Caco-2 (cell line): ENCODE measurements at regions not wholly inside any gene's neighbourhood (a gene's known extent, or its start where the extent isn't known, plus 50 kb on each side); places are given as distances from the start of the nearest gene placed in this dataset.

Experiments used
- BruUV-seq: library from RNA; stranded (reverse); fragments of 400-500 nt; replicated peaks from 2 replicates; lab custom pipeline; 2021; lab: Mats Ljungman, UMichigan
- CTCF ChIA-PET: fragments of 300-600 bp; sonication (Branson Sonifier 250); formaldehyde crosslinking; loops from one replicate; lab custom pipeline; 2022; ENCODE audit warnings: antibody characterized with exemption; lab: Charles Lee
- POLR2A ChIA-PET: fragments of 300-600 bp; sonication (Branson Sonifier 250); formaldehyde crosslinking; loops from one replicate; lab custom pipeline; 2022; ENCODE audit warnings: antibody characterized with exemption; lab: Charles Lee
- DNase-seq, 2 experiments: peaks; one replicate each; pipeline versions ENCODE4 v3.0.0 to v3.0.0-alpha.2; 2020 to 2022
- H3K27me3 ChIP-seq: replicated peaks from 2 replicates; pipeline ENCODE4 v1.6.0; 2011; ENCODE audit warnings: low read length; ENCODE audit not compliant: control insufficient read depth, insufficient read depth
- H3K36me3 ChIP-seq: 2 replicates; pipeline ENCODE4 v1.5.1; 2011; ENCODE audit warnings: low read length; ENCODE audit not compliant: control insufficient read depth, insufficient read depth
- H3K4me1 ChIP-seq: fragments of 250-450 bp; sonication (Bioruptor Pico); 2 replicates; pipeline ENCODE4 v1.5.1; 2020; ENCODE audit warnings: mild to moderate bottlenecking
- H3K4me3 ChIP-seq: 2 replicates; pipeline ENCODE4 v1.5.1; 2011; ENCODE audit warnings: low read depth, mild to moderate bottlenecking, control low read depth, low read length
- H3K9me3 ChIP-seq: fragments of 250-450 bp; sonication (Bioruptor Pico); 2 replicates; pipeline ENCODE4 v1.5.1; 2020; ENCODE audit warnings: mild to moderate bottlenecking, moderate library complexity
- H3K27ac Mint-ChIP-seq: one replicate; pipeline ENCODE4 v1.8.0; 2022; ENCODE audit warnings: mixed read lengths; ENCODE audit not compliant: unreplicated experiment
- H3K27me3 Mint-ChIP-seq: one replicate; pipeline ENCODE4 v1.8.0; 2022; ENCODE audit warnings: mixed read lengths; ENCODE audit not compliant: insufficient read depth, unreplicated experiment
- H3K36me3 Mint-ChIP-seq: one replicate; pipeline ENCODE4 v1.8.0; 2022; ENCODE audit warnings: mild to moderate bottlenecking, mixed read lengths; ENCODE audit not compliant: insufficient read depth, unreplicated experiment
- H3K4me1 Mint-ChIP-seq: one replicate; pipeline ENCODE4 v1.8.0; 2022; ENCODE audit warnings: low read depth, mixed read lengths; ENCODE audit not compliant: unreplicated experiment
- H3K4me3 Mint-ChIP-seq: one replicate; pipeline ENCODE4 v1.8.0; 2022; ENCODE audit warnings: mild to moderate bottlenecking, moderate library complexity, mixed read lengths; ENCODE audit not compliant: unreplicated experiment
- H3K9me3 Mint-ChIP-seq: one replicate; pipeline ENCODE4 v1.8.0; 2022; ENCODE audit warnings: mixed read lengths; ENCODE audit not compliant: unreplicated experiment
- CTCF ChIP-seq, 2 experiments: fragments of 200-600 bp in 1 of 2; IDR thresholded peaks; 1 replicate in 1 of 2; 2 replicates in 1 of 2; pipeline versions ENCODE4 v1.5.1 to v1.8.0; 2011 to 2022; ENCODE audit warnings: antibody characterized with exemption in 1 of 2, control low read depth in 1 of 2, inconsistent platforms in 1 of 2, low read depth in 1 of 2, low read length in 1 of 2, mild to moderate bottlenecking in 1 of 2, moderate library complexity in 1 of 2; ENCODE audit not compliant: insufficient read depth in 1 of 2, severe bottlenecking in 1 of 2, unreplicated experiment in 1 of 2
- intact Hi-C: fragments of 100-400 bp; cut with micrococcal nuclease; formaldehyde crosslinking; loops from one replicate; pipeline ENCODE4 v1.10.0; 2022; ENCODE audit not compliant: unreplicated experiment

GRCh38 chr3:4052706-4053105 lies 250.5 kb upstream of the SETMAR start:
- BruUV-seq = no TSS peak
- CTCF ChIA-PET = no interaction called here
- H3K27me3 Mint-ChIP-seq = no peaks in the 10 kb centered on the region
- no peak overlapping the region for H3K27ac Mint-ChIP-seq
- H3K9me3 Mint-ChIP-seq = no peaks in the 10 kb centered on the region
- no peaks in the 10 kb centered on the region for H3K36me3 Mint-ChIP-seq
- no peaks in the 10 kb centered on the region for H3K9me3 ChIP-seq
- DNase-seq = no peak
- H3K4me1 ChIP-seq = no peaks in the 10 kb centered on the region
- intact Hi-C loops = no loop called here
- no peaks in the 10 kb centered on the region for H3K27me3 ChIP-seq
- POLR2A ChIA-PET = no interaction called here
- H3K4me1 Mint-ChIP-seq = no peaks in the 10 kb centered on the region
- H3K4me3 ChIP-seq = no peak overlapping the region
- no peaks in the 10 kb centered on the region for H3K36me3 ChIP-seq
- H3K4me3 Mint-ChIP-seq = no peak overlapping the region
- TF ChIP-seq CTCF (IDR thresholded peaks at IDR 0.05; ENCODE audit: insufficient read depth in 1 of 2, low read depth in 1 of 2, low read length in 1 of 2, severe bottlenecking in 1 of 2, unreplicated experiment in 1 of 2) = no peak

- CTCF ChIA-PET = no interaction called here
- no peak overlapping the region for H3K4me3 Mint-ChIP-seq
Observed at GRCh38 chr3:4053975-4054374, 249.2 kb upstream of the SETMAR start.

GRCh38 chr3:4060064-4060463 lies 243.1 kb upstream of the SETMAR start:
- ChIA-PET CTCF (no interaction called here), POLR2A (no interaction called here)
- no peak for DNase-seq

More at GRCh38 chr3:4053975-4054374, 249.2 kb upstream of the SETMAR start:
- no peaks in the 10 kb centered on the region for H3K9me3 Mint-ChIP-seq
- no peak overlapping the region for H3K27ac Mint-ChIP-seq
- H3K36me3 ChIP-seq = no peaks in the 10 kb centered on the region
- no peaks in the 10 kb centered on the region for H3K4me1 Mint-ChIP-seq
- H3K27me3 Mint-ChIP-seq = no peaks in the 10 kb centered on the region
- no peaks in the 10 kb centered on the region for H3K4me1 ChIP-seq
- POLR2A ChIA-PET = no interaction called here
- H3K36me3 Mint-ChIP-seq = no peaks in the 10 kb centered on the region
- H3K4me3 ChIP-seq = no peak overlapping the region
- TF ChIP-seq CTCF (IDR thresholded peaks at IDR 0.05; ENCODE audit: insufficient read depth in 1 of 2, low read depth in 1 of 2, low read length in 1 of 2, severe bottlenecking in 1 of 2, unreplicated experiment in 1 of 2) = no peak
- BruUV-seq = no TSS peak
- H3K9me3 ChIP-seq = no peaks in the 10 kb centered on the region
- intact Hi-C loops = no loop called here
- DNase-seq = no peak
- H3K27me3 ChIP-seq = no peaks in the 10 kb centered on the region

More at GRCh38 chr3:4060064-4060463, 243.1 kb upstream of the SETMAR start:
- TF ChIP-seq CTCF (IDR thresholded peaks at IDR 0.05; ENCODE audit: insufficient read depth in 1 of 2, low read depth in 1 of 2, low read length in 1 of 2, severe bottlenecking in 1 of 2, unreplicated experiment in 1 of 2) = no peak
- Histone ChIP-seq H3K4me1 (peaks cover 15% of the 10 kb centered on the region), H3K27me3 (no peaks in the 10 kb centered on the region), H3K9me3 (peaks cover 7% of the 10 kb centered on the region; the same call in 1 of the 2 replicates), H3K36me3 (no peaks in the 10 kb centered on the region), H3K4me3 (no peak overlapping the region)
- Mint-ChIP-seq H3K27ac (no peak overlapping the region), H3K36me3 (no peaks in the 10 kb centered on the region), H3K9me3 (peaks cover 19% of the 10 kb centered on the region), H3K4me1 (peaks cover 21% of the 10 kb centered on the region), H3K4me3 (no peak overlapping the region), H3K27me3 (no peaks in the 10 kb centered on the region)
- intact Hi-C loops = no loop called here
- BruUV-seq = no TSS peak
